SK-N-MC (cell line): ENCODE measurements at regions not wholly inside any gene's neighbourhood (a gene's known extent, or its start where the extent isn't known, plus 50 kb on each side); places are given as distances from the start of the nearest gene placed in this dataset.

Experiments used
- EZH2 ChIP-seq: fragments of 200-600 bp; sonication (generic); IDR thresholded peaks from one replicate; pipeline ENCODE4 v1.6.1; 2017; ENCODE audit warnings: antibody characterized with exemption
- POLR2AphosphoS5 ChIP-seq: IDR thresholded peaks from 2 replicates; pipeline ENCODE4 v1.6.1; 2012; ENCODE audit warnings: mild to moderate bottlenecking, low read depth, low read length, borderline replicate concordance

- TF ChIP-seq EZH2 (no peak), POLR2AphosphoS5 (no peak)
Observed at GRCh38 chr6:1077478-1078416, 234.2 kb upstream of the FOXQ1 start.
